Left ventricle myocardium inferior (tissue), 1 donor: ENCODE measurements at regions not wholly inside any gene's neighbourhood (a gene's known extent, or its start where the extent isn't known, plus 50 kb on each side); places are given as distances from the start of the nearest gene placed in this dataset.

ENCODE experiments used
- DNase-seq: peaks from one replicate; pipeline ENCODE4 v3.0.0-alpha.2; 2020
- H3K27ac ChIP-seq: fragments of 200-600 bp; replicated peaks from 2 replicates; pipeline ENCODE4 v1.8.0; 2021
- H3K27me3 ChIP-seq: fragments of 200-600 bp; 2 replicates; pipeline ENCODE4 v1.8.0; 2021; ENCODE audit warnings: low read depth
- H3K36me3 ChIP-seq: fragments of 200-600 bp; 2 replicates; pipeline ENCODE4 v1.8.0; 2021
- H3K4me1 ChIP-seq: fragments of 200-600 bp; 2 replicates; pipeline ENCODE4 v1.8.0; 2021
- H3K4me3 ChIP-seq: fragments of 200-600 bp; 2 replicates; pipeline ENCODE4 v1.8.0; 2021; ENCODE audit warnings: mild to moderate bottlenecking, moderate library complexity
- H3K9me3 ChIP-seq: fragments of 200-600 bp; replicated peaks from 2 replicates; pipeline ENCODE4 v1.8.0; 2021
- intact Hi-C: fragments of 100-400 bp; cut with micrococcal nuclease; formaldehyde crosslinking; loops from one replicate; pipeline ENCODE4 v1.11.0; 2022
- TF ChIP-seq, protein P1 (sequence below): fragments of 200-600 bp; IDR thresholded peaks from 2 replicates; pipeline ENCODE4 v1.8.0; 2021; ENCODE audit warnings: antibody characterized with exemption, mild to moderate bottlenecking, borderline replicate concordance
- donor health status: DM: no; HTN: yes; CAD: no; lungs with severe emphysema.

DNA sequence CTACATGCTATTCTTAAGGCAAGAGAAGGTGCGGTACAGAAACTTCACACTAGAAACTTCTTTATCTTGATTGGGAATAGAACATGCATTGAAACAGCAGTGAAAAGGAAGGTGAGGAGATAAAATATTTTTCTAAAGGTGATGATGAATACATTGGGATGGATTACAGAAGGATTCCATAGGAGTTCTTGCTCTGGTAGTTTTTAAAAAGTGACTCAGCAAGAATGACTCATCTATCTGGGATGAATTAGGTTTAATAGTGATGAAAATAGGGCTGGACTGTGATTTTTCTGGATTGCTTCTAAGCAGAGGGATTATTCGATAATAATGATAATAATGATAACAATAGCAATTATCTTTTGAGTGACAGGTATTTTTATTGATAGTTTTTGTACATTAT lies 65.6 kb upstream of the HS3ST4 start:
- H3K27ac ChIP-seq = no peak overlapping the region
- intact Hi-C loops = no loop called here
- H3K9me3 ChIP-seq = peaks cover 30% of the 10 kb centered on the region
- no peaks in the 10 kb centered on the region for H3K4me1 ChIP-seq
- no peaks in the 10 kb centered on the region for H3K36me3 ChIP-seq
- DNase-seq = no peak
- TF ChIP-seq, protein P1, sequence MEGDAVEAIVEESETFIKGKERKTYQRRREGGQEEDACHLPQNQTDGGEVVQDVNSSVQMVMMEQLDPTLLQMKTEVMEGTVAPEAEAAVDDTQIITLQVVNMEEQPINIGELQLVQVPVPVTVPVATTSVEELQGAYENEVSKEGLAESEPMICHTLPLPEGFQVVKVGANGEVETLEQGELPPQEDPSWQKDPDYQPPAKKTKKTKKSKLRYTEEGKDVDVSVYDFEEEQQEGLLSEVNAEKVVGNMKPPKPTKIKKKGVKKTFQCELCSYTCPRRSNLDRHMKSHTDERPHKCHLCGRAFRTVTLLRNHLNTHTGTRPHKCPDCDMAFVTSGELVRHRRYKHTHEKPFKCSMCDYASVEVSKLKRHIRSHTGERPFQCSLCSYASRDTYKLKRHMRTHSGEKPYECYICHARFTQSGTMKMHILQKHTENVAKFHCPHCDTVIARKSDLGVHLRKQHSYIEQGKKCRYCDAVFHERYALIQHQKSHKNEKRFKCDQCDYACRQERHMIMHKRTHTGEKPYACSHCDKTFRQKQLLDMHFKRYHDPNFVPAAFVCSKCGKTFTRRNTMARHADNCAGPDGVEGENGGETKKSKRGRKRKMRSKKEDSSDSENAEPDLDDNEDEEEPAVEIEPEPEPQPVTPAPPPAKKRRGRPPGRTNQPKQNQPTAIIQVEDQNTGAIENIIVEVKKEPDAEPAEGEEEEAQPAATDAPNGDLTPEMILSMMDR = no peak
- H3K27me3 ChIP-seq = no peaks in the 10 kb centered on the region
- no peak overlapping the region for H3K4me3 ChIP-seq

DNA sequence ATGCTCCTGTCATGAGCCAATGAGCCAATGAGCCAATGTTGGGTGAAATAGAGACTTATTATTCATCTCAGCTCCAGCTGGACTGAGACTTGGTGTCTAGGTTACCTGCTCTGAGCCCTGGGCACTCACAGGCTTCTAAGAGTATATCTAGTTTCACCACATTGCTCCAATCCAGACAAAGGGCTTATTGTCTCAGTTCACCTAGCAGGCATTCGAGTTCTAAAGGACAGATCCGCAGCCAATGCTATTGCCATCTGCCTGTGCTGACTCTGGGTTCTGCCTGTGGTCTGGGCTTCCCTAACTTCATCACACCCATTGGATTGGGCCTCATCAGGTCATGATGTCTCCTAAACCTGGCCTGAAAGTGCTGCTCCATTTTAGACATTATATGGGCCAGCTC lies 66.1 kb upstream of the HS3ST4 start:
- DNase-seq = no peak
- H3K27ac ChIP-seq = no peak overlapping the region
- H3K9me3 ChIP-seq = peaks cover 30% of the 10 kb centered on the region
- H3K27me3 ChIP-seq = no peaks in the 10 kb centered on the region
- TF ChIP-seq, protein P1 = no peak
- intact Hi-C loops = no loop called here
- H3K4me1 ChIP-seq = no peaks in the 10 kb centered on the region
- H3K4me3 ChIP-seq = no peak overlapping the region
- H3K36me3 ChIP-seq = no peaks in the 10 kb centered on the region

DNA sequence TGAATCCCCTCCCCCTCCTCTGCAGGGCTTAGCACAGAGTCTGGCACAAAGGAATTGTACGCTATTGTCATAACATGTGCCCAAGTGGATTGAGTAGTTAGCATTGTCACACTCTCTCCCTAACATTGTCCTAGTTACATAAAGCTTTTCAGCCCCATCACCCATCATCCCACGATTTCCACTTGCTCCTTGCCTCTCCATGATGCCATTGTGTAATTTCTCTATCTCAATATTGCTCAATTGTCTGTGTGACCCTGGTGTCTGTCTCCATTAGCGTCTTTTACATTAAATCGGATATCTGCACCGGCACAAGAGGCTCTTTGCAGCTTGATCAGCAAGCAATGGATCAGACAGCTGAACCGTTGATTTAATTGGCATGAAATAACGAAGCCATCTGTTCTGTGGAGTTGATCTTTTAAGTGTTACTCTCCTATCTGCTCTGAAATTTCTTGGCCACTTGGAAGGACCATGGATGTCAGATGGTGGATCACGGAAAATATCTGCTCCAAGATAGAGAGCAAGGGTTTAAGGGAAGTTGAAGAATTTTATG lies 77.0 kb upstream of the HS3ST4 start:
- TF ChIP-seq, protein P1 = no peak
- intact Hi-C loops = no loop called here
- Histone ChIP-seq H3K9me3 (no peaks in the 10 kb centered on the region), H3K27ac (no peak overlapping the region), H3K4me3 (no peak overlapping the region), H3K36me3 (no peaks in the 10 kb centered on the region), H3K27me3 (no peaks in the 10 kb centered on the region), H3K4me1 (no peaks in the 10 kb centered on the region)
- no peak for DNase-seq

DNA sequence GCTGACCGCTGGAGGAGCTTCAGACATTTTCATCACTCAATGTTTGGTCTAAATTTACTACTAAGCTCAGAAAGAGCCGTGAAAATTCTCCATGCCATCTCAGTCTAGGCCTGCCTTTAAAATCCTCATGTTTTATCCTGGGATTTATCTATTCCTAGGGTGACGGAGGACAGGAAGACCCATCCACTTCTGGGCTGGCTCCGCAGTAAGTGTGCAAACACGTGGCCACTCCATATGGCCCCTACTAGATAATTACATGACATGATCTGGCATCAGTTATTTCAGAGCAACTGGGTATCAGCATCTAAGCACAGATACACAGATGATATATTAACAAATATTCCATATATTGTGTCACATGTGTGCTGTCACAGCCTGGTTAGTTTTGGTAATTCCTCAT lies 77.8 kb upstream of the HS3ST4 start:
- TF ChIP-seq, protein P1 = no peak
- Histone ChIP-seq H3K27me3 (no peaks in the 10 kb centered on the region), H3K4me3 (no peak overlapping the region), H3K9me3 (no peaks in the 10 kb centered on the region), H3K27ac (no peak overlapping the region), H3K36me3 (no peaks in the 10 kb centered on the region), H3K4me1 (no peaks in the 10 kb centered on the region)
- DNase-seq = no peak
- intact Hi-C loops = no loop called here

DNA sequence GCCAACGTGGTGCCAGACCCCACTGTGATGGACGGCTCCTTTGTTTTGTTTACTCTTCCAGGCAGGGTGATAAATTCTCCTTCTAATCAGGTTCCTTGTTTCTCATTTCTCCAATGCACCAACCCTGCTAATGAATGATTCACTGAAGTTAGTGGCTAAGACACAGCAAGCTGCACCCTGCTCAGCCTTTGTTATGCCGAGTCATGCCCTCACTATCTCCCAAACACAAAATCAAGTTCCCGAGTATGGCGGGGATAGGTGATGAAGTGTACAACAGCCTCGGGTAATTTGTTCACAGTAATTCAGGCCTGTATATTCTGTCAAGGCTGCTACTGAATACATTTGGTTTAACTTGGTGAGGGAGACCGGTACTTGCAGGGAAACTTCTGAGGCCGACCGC lies 83.8 kb upstream of the HS3ST4 start:
- TF ChIP-seq, protein P1 = no peak
- intact Hi-C loops = no loop called here
- Histone ChIP-seq H3K27me3 (no peaks in the 10 kb centered on the region), H3K4me3 (no peak overlapping the region), H3K4me1 (no peaks in the 10 kb centered on the region), H3K36me3 (no peaks in the 10 kb centered on the region), H3K9me3 (no peaks in the 10 kb centered on the region), H3K27ac (no peak overlapping the region)
- no peak for DNase-seq
